Heart left ventricle (tissue), 16 donors: ENCODE measurements at regions not wholly inside any gene's neighbourhood (a gene's known extent, or its start where the extent isn't known, plus 50 kb on each side); places are given as distances from the start of the nearest gene placed in this dataset.
"Not testable (repeated sequence)": the region's sequence is repeated elsewhere in the genome, so short reads cannot be mapped to it uniquely, and the experiment has no call there.

Source experiments
- ATAC-seq, 4 donors: fragments of 200-7000 bp; cut with Tn5 transposase; one replicate each; pipeline ENCODE4 v1.9.1; 2020 to 2022; ENCODE audit warnings: moderate library complexity in 4 of 4, mild to moderate bottlenecking in 3 of 4, moderate number of reproducible peaks in 1 of 4
- DNase-seq, 5 donors: peaks; one replicate each; pipeline ENCODE4 v3.0.0-alpha.2; 2020
- H3K27ac ChIP-seq, 12 donors: fragments of 200-600 bp; sonication (generic) in 4 of 12; one replicate each; pipeline versions ENCODE4 v1.5.0 to v1.8.0; 2016 to 2022; ENCODE audit warnings: mild to moderate bottlenecking in 2 of 12
- H3K27me3 ChIP-seq, 9 donors: fragments of 200-600 bp; sonication (generic) in 2 of 9; one replicate each; pipeline versions ENCODE4 v1.5.1 to v1.8.0; 2016 to 2022; ENCODE audit warnings: mild to moderate bottlenecking in 3 of 9
- H3K36me3 ChIP-seq, 9 donors: fragments of 200-600 bp; sonication (generic) in 2 of 9; one replicate each; pipeline versions ENCODE4 v1.5.0 to v1.8.0; 2018 to 2022; ENCODE audit warnings: mild to moderate bottlenecking in 2 of 9
- H3K4me1 ChIP-seq, 12 donors: fragments of 200-600 bp; sonication (generic) in 4 of 12; one replicate each; pipeline versions ENCODE4 v1.5.0 to v1.8.0; 2016 to 2022; ENCODE audit warnings: mild to moderate bottlenecking in 3 of 12
- H3K4me3 ChIP-seq, 12 donors: fragments of 200-600 bp; sonication (generic) in 4 of 12; one replicate each; pipeline versions ENCODE4 v1.5.0 to v1.8.0; 2017 to 2022; ENCODE audit warnings: mild to moderate bottlenecking in 9 of 12, moderate library complexity in 4 of 12
- H3K9me3 ChIP-seq, 12 donors: fragments of 200-600 bp; sonication (generic) in 4 of 12; one replicate each; pipeline versions ENCODE4 v1.5.0 to v1.8.0; 2016 to 2022; ENCODE audit warnings: mild to moderate bottlenecking in 1 of 12
- POLR2A ChIP-seq, 2 donors: fragments of 450-650 bp; IDR thresholded peaks; one replicate each; pipeline ENCODE4 v1.6.1; 2017; ENCODE audit warnings: antibody characterized with exemption in 2 of 2, mild to moderate bottlenecking in 2 of 2, moderate library complexity in 2 of 2
- WGBS, 4 donors: extraction: QIAGEN DNeasy Blood & Tissue Kit in 2 of 4; methylation state at CpG; one replicate each; pipeline versions ENCODE4 v1.1.5 to v1.1.7; 2013 to 2018; 5-methylcytosine and 5-hydroxymethylcytosine counted together
- intact Hi-C, 10 donors: fragments of 100-400 bp; cut with DNase I; formaldehyde crosslinking; loops; one replicate each; pipeline versions ENCODE4 v1.11.1 to v1.14.2; 2022
- TF ChIP-seq, protein P1 (sequence below), 12 donors: fragments of 200-600 bp; sonication (generic) in 4 of 12; IDR thresholded peaks; one replicate each; pipeline versions ENCODE4 v1.5.0 to v1.8.0; 2018 to 2022; ENCODE audit warnings: antibody characterized with exemption in 12 of 12, mild to moderate bottlenecking in 5 of 12
- donor health status: ischemic (EF 13 %, LVEDD 7.1; RV severe dilation, severe dysfunction).
- donor health status: healthy with polysubstance abuse.
- donor health status: DM: no; HTN: yes; CAD: no.
- donor health status: DM: no; HTN: no; CAD: no.
- donor health status: ischemic (EF 25% LVEDD 6.9; RV normal size, moderate dysfunction).
- donor health status: ischemic (EF 25% LVEDD 5.7; RV mildly dilated, moderate dysfunction).
- donor health status: healthy.
- donor health status: DM: yes; HTN: yes; CAD: no.
- donor health status: ischemic (EF 35%, LVEDD 5.7; RV mildly dilated, moderate dysfunction).
- donor health status: nonischemic (EF 11% LVEDD 7.7; RV severe dilation, severe dysfunction).
- donor health status: DM: yes; HTN: yes; CAD: no.
- donor health status: PGD.
- donor health status: ischemic (EF 29% LVEDD 5.4; RV normal size, mild dysfunction).
- donor health status: nonischemic (EF 23%, LVEDD 6.1; RV moderate dilation, normal function).

GRCh38 chr10:20662742-20663141, 234.4 kb downstream of the NEBL start:
- Histone ChIP-seq H3K4me3 (no peak overlapping the region), H3K27ac (no peak overlapping the region), H3K27me3 (no peaks in the 10 kb centered on the region), H3K4me1 (no peaks in the 10 kb centered on the region), H3K9me3 (peaks cover 0 to 10% (median 0%) of the 10 kb centered on the region in 12 donors), H3K36me3 (no peaks in the 10 kb centered on the region)
- no peak for DNase-seq
- WGBS, 4 donors: 96 to 97% (median 96%) methylated on average over 3 of the region's 3 CpGs
- intact Hi-C loops: no loop called here
- TF ChIP-seq, protein P1, sequence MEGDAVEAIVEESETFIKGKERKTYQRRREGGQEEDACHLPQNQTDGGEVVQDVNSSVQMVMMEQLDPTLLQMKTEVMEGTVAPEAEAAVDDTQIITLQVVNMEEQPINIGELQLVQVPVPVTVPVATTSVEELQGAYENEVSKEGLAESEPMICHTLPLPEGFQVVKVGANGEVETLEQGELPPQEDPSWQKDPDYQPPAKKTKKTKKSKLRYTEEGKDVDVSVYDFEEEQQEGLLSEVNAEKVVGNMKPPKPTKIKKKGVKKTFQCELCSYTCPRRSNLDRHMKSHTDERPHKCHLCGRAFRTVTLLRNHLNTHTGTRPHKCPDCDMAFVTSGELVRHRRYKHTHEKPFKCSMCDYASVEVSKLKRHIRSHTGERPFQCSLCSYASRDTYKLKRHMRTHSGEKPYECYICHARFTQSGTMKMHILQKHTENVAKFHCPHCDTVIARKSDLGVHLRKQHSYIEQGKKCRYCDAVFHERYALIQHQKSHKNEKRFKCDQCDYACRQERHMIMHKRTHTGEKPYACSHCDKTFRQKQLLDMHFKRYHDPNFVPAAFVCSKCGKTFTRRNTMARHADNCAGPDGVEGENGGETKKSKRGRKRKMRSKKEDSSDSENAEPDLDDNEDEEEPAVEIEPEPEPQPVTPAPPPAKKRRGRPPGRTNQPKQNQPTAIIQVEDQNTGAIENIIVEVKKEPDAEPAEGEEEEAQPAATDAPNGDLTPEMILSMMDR (IDR thresholded peaks at IDR 0.05): no peak
- TF ChIP-seq POLR2A (IDR thresholded peaks at IDR 0.05): no peak
- no peak for ATAC-seq

DNA sequence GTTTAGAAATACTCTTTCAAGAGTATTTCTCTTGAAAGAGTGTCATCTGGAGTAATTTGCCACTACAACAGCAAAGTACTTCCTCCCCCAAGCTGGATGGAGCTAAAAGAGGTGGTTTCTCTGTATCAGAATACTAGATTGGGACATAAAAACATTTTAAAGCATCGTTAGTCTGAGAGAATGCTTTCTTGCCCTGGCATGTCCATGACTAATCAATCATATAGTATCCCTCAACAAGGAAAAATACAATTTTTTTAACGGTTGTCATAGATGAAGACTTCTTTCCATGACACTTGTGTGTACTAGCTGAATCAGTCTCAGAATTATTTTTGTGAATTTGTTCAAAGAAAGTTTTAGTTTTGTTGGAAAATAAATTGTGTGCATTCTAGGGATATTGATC, 237.9 kb downstream of the NEBL start:
- DNase-seq (no peak), ATAC-seq (no peak)
- Histone ChIP-seq H3K9me3 (peaks cover 0 to 10% (median 0%) of the 10 kb centered on the region in 12 donors), H3K27ac (no peak overlapping the region), H3K27me3 (peaks cover 0 to 3% (median 0%) of the 10 kb centered on the region in 9 donors), H3K4me1 (no peaks in the 10 kb centered on the region), H3K4me3 (no peak overlapping the region), H3K36me3 (no peaks in the 10 kb centered on the region)
- 80 to 90% (median 84%) methylated on average over 2 of the region's 2 CpGs for WGBS, 4 donors
- TF ChIP-seq, protein P1 (IDR thresholded peaks at IDR 0.05): no peak
- no peak for TF ChIP-seq POLR2A (IDR thresholded peaks at IDR 0.05)
- intact Hi-C loops: no loop called here

GRCh38 chr10:20658158-20658557, 239.0 kb downstream of the NEBL start:
- Histone ChIP-seq H3K9me3 (peaks cover 0 to 10% (median 0%) of the 10 kb centered on the region in 12 donors), H3K27me3 (peaks cover 0 to 3% (median 0%) of the 10 kb centered on the region in 9 donors), H3K4me1 (no peaks in the 10 kb centered on the region), H3K27ac (no peak overlapping the region), H3K4me3 (no peak overlapping the region), H3K36me3 (no peaks in the 10 kb centered on the region)
- ATAC-seq (no peak), DNase-seq (no peak)
- TF ChIP-seq, protein P1 (IDR thresholded peaks at IDR 0.05): no peak
- no peak for TF ChIP-seq POLR2A (IDR thresholded peaks at IDR 0.05)
- intact Hi-C loops: no loop called here
- WGBS, 4 donors: 92 to 94% (median 93%) methylated on average over 4 of the region's 4 CpGs

GRCh38 chr10:20656886-20657285, 240.2 kb downstream of the NEBL start:
- no peaks in the 10 kb centered on the region for H3K4me1 ChIP-seq
- DNase-seq: no peak
- H3K36me3 ChIP-seq: no peaks in the 10 kb centered on the region
- intact Hi-C loops: no loop called here
- ATAC-seq: no peak
- H3K9me3 ChIP-seq: peaks cover 0 to 6% (median 0%) of the 10 kb centered on the region in 12 donors
- WGBS, 4 donors: 92 to 100% (median 96%) methylated on average over 3 of the region's 3 CpGs
- TF ChIP-seq, protein P1 (IDR thresholded peaks at IDR 0.05): no peak
- TF ChIP-seq POLR2A (IDR thresholded peaks at IDR 0.05): no peak
- no peak overlapping the region for H3K27ac ChIP-seq
- H3K4me3 ChIP-seq: no peak overlapping the region
- peaks cover 0 to 3% (median 0%) of the 10 kb centered on the region in 9 donors for H3K27me3 ChIP-seq

DNA sequence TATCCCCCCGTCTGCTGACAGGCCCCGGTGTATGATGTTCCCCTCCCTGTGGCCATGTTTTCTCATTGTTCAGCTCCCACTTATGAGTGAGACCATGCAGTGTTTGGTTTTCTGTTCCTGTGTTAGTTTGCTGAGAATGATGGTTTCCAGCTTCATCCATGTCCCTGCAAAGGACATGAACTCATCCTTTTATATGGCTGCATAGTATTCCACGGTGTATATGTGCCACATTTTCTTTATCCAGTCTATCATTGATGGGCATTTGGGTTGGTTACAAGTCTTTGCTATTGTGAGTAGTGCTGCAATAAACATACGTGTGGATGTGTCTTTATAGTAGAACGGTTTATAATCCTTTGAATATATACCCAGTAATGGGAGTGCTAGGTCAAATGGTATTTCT, 244.7 kb downstream of the NEBL start:
- H3K9me3 ChIP-seq, H3K27me3 ChIP-seq, intact Hi-C loops, H3K36me3 ChIP-seq, H3K4me3 ChIP-seq, H3K4me1 ChIP-seq, H3K27ac ChIP-seq, DNase-seq, ATAC-seq: not testable (repeated sequence)
- 85 to 97% (median 94%) methylated on average over 5 of the region's 5 CpGs for WGBS, 4 donors
